ENCODE measurements at regions not wholly inside any gene's neighbourhood (a gene's known extent, or its start where the extent isn't known, plus 50 kb on each side); places are given as distances from the start of the nearest gene placed in this dataset.

DNA sequence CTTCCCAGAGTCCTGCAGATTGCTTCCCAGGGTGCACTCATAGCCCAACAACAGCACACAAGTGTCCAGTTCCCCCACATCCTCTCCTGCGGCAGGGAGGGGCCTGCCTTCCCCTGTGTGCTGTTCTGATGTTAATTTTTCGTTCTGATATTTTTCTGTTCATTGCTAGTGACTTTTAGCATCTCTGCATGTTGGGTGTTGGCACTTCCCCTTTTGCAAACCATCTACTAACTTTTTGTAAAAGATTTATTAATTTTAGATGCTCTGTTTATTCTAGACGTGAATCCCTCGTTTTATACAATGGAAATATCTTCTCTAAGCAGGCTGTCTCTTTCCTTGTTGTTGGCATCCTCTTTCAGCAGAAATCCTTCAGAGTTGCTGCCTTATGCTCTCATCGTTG, 97.3 kb upstream of the DAP start:
- TF ChIP-seq YY1 (IDR thresholded peaks at IDR 0.05; ENCODE audit: insufficient read depth, insufficient read length) (no peak), ZNF274 (IDR thresholded peaks at IDR 0.05; ENCODE audit: low read depth, low read length) (no peak), SUZ12 (IDR thresholded peaks at IDR 0.05; ENCODE audit: extremely low read depth, insufficient read depth, insufficient read length) (no peak)

Measured in NT2/D1 (cell line).